ENCODE measurements at regions not wholly inside any gene's neighbourhood (a gene's known extent, or its start where the extent isn't known, plus 50 kb on each side); places are given as distances from the start of the nearest gene placed in this dataset.

DNA sequence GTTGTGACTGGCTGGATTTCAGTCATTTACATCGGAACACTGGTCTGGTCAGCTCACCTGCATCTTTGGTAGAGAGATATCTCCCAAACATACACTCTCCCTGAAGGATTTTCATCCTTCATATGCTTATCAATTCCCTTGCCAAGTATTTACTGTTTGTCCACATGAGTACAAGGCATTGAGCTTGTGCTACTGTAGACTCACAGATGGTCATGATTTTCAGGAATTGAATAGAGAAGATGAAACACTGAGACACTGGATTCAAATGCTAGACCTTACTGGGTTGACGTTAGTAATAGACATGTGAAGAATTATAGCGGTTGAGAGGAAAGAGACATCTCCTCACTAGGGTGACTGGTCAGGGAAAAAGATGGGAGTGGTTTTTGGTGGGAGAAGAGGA lies 62.9 kb upstream of the ABL1 start:
- DNase-seq (ENCODE audit: low read depth, low spot score), result no peak

DNA sequence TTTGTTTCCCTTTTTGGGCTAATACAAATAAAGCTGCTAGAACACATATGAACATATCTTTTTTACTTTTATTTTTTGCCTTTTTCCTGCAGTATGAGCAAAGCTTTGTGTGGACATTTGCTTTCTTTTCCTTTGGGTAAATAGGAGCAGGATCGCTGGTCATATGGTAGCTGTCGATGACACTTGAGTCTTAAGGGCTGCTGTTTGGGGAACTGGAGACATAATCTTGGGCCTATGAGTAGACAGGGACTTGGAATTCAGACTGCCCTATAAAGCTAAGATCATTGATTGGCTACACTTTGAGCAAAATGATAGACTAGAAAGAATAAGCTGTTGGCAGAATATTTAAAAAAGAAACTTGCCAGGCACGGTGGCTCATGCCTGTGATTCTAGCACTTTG lies 60.9 kb upstream of the ABL1 start:
- no peak overlapping the region for H3K4me3 ChIP-seq (ENCODE audit: low read depth, low read length)
- no peak for DNase-seq (ENCODE audit: low read depth, low spot score)
- TF ChIP-seq, protein P1, sequence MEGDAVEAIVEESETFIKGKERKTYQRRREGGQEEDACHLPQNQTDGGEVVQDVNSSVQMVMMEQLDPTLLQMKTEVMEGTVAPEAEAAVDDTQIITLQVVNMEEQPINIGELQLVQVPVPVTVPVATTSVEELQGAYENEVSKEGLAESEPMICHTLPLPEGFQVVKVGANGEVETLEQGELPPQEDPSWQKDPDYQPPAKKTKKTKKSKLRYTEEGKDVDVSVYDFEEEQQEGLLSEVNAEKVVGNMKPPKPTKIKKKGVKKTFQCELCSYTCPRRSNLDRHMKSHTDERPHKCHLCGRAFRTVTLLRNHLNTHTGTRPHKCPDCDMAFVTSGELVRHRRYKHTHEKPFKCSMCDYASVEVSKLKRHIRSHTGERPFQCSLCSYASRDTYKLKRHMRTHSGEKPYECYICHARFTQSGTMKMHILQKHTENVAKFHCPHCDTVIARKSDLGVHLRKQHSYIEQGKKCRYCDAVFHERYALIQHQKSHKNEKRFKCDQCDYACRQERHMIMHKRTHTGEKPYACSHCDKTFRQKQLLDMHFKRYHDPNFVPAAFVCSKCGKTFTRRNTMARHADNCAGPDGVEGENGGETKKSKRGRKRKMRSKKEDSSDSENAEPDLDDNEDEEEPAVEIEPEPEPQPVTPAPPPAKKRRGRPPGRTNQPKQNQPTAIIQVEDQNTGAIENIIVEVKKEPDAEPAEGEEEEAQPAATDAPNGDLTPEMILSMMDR (IDR thresholded peaks at IDR 0.05; ENCODE audit: low read depth, low read length), result no peak
- in situ Hi-C loops (cut with HindIII; ENCODE audit: low sequenced_read_pairs), result no loop called here

More for the DNA sequence above, 62.9 kb upstream of the ABL1 start:
- in situ Hi-C loops (cut with HindIII; ENCODE audit: low sequenced_read_pairs), result no loop called here
- TF ChIP-seq, protein P1 (IDR thresholded peaks at IDR 0.05; ENCODE audit: low read depth, low read length), result no peak
- no peak overlapping the region for H3K4me3 ChIP-seq (ENCODE audit: low read depth, low read length)

- in situ Hi-C loops (cut with HindIII; ENCODE audit: low sequenced_read_pairs), result no loop called here
- no peak overlapping the region for H3K4me3 ChIP-seq (ENCODE audit: low read depth, low read length)
- no peak for DNase-seq (ENCODE audit: low read depth, low spot score)
- TF ChIP-seq, protein P1 (IDR thresholded peaks at IDR 0.05; ENCODE audit: low read depth, low read length), result no peak
Measured at GRCh38 chr9:130775336-130775991, 59.6 kb upstream of the ABL1 start.

GRCh38 chr9:130779153-130779855 lies 55.8 kb upstream of the ABL1 start:
- no peak overlapping the region for H3K4me3 ChIP-seq (ENCODE audit: low read depth, low read length)
- no peak for DNase-seq (ENCODE audit: low read depth, low spot score)
- TF ChIP-seq, protein P1 (IDR thresholded peaks at IDR 0.05; ENCODE audit: low read depth, low read length), result no peak
- in situ Hi-C loops (cut with HindIII; ENCODE audit: low sequenced_read_pairs), result no loop called here

DNA sequence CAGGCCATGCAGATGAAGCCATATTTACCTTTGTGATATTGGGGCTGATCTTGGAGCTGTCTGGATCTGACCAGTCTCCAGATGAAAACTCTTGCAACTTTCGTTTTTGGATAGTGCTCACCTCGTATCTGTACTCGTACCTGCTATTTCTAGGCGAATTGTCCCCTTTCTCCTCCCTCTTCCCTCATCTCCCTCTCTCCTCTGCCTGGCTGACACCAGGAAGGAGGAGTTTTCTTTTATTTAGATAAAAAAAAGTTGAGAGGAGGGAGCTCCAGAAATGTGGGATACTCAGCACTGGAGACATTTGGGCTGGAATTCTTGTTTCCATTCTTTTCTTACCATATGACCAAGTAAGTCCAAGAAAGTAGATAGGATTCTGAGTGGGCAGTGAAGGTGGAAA lies 54.6 kb upstream of the ABL1 start:
- DNase-seq (ENCODE audit: low read depth, low spot score), result no peak
- TF ChIP-seq, protein P1 (IDR thresholded peaks at IDR 0.05; ENCODE audit: low read depth, low read length), result no peak
- in situ Hi-C loops (cut with HindIII; ENCODE audit: low sequenced_read_pairs), result no loop called here
- no peak overlapping the region for H3K4me3 ChIP-seq (ENCODE audit: low read depth, low read length)

DNA sequence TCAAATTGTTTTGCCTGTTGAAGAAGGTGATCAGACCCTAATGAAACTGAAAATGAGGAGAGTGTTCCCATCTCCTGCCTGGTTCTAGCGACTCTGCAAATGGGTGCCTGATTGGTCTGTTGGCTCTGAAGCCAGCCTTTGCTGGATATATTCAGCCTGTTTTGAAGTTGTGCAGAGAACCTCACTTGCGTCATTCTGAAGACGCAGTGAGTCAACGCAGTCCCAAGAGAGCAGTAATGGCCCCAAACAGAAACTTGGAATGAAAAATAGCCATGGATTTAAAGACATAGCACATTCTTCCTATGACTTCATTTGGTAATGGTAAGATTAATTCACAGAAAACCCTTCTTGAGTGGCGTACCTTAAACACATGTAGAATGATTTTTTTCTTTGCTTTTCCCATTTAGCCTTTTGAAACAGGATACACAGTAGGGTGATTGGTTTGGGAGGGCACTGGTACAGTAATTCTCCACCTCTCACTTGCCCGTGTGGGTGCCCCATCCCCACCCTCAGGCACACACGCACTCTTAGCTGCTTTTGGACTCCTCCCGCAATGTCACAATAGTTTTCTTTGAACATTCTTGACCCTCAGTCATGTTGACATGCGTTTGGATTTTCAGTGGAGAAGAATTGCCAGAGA lies 54.1 kb upstream of the ABL1 start:
- TF ChIP-seq, protein P1 (IDR thresholded peaks at IDR 0.05; ENCODE audit: low read depth, low read length), result no peak
- no peak overlapping the region for H3K4me3 ChIP-seq (ENCODE audit: low read depth, low read length)
- DNase-seq (ENCODE audit: low read depth, low spot score), result peak; percentile 96
- in situ Hi-C loops (cut with HindIII; ENCODE audit: low sequenced_read_pairs), result no loop called here

All from astrocyte of the spinal cord (primary cell).